Stomach (tissue), 4 donors: ENCODE measurements at regions not wholly inside any gene's neighbourhood (a gene's known extent, or its start where the extent isn't known, plus 50 kb on each side); places are given as distances from the start of the nearest gene placed in this dataset.

ENCODE experiments used
- CTCF ChIP-seq, 7 experiments: fragments of 450-650 bp in 4 of 7; fragments of 200-600 bp in 3 of 7; sonication (generic) in 3 of 7; IDR thresholded peaks; one replicate each; pipeline ENCODE4 v1.5.1; 2016 to 2019; ENCODE audit warnings: antibody characterized with exemption in 7 of 7, control low read depth in 2 of 7, mild to moderate bottlenecking in 1 of 7
- POLR2A ChIP-seq, 4 donors: fragments of 450-650 bp; IDR thresholded peaks; one replicate each; pipeline ENCODE4 v1.6.1; 2016; ENCODE audit warnings: antibody characterized with exemption in 4 of 4, control low read depth in 2 of 4, mild to moderate bottlenecking in 1 of 4, moderate library complexity in 1 of 4

- TF ChIP-seq CTCF (IDR thresholded peaks at IDR 0.05): no peak
- no peak for TF ChIP-seq POLR2A (IDR thresholded peaks at IDR 0.05)
These were observed 155.1 kb downstream of the PTPRU start for GRCh38 chr1:29391362-29391880.
